ENCODE measurements at regions not wholly inside any gene's neighbourhood (a gene's known extent, or its start where the extent isn't known, plus 50 kb on each side); places are given as distances from the start of the nearest gene placed in this dataset.

- Histone ChIP-seq H3K4me1 (ENCODE audit: control insufficient read depth, insufficient read depth, low read length) (no peaks in the 10 kb centered on the region), H3K36me3 (ENCODE audit: control insufficient read depth in 2 of 2, insufficient read depth in 1 of 2, low read length in 2 of 2) (no peaks in the 10 kb centered on the region), H3K9me3 (ENCODE audit: control insufficient read depth, insufficient read depth, low read depth, low read length) (no peaks in the 10 kb centered on the region), H3K4me3 (ENCODE audit: low read depth, low read length) (peak overlapping the region; percentile 35), H3K27ac (ENCODE audit: extremely low read depth, low read depth, low read length) (no peak overlapping the region)
- CTCF ChIA-PET, result interaction anchor here (0.8 to 0.9 kb wide), 2 partner anchors 44 to 306 kb away, joined by 3 to 4 read pairs; no protein-coding TSS in a partner anchor
- POLR2A ChIA-PET, result interaction anchor here (2.0 kb wide), 1 partner anchor 22 kb away, joined by 9 read pairs; no protein-coding TSS in a partner anchor
- TF ChIP-seq KLF10 (tag by site-specific recombination; IDR thresholded peaks at IDR 0.05), result peak; percentile 30; the same call in 1 of the 2 replicates
- TF ChIP-seq CTCF (tag by site-specific recombination; IDR thresholded peaks at IDR 0.05), result peak; percentile 48
- no peak for TF ChIP-seq ZNF513 (tag by site-specific recombination; IDR thresholded peaks at IDR 0.05)
- TF ChIP-seq PRDM6 (tag by site-specific recombination; IDR thresholded peaks at IDR 0.05), result no peak
- TF ChIP-seq REST (tag by site-specific recombination; IDR thresholded peaks at IDR 0.05), result peak; percentile 70
- TF ChIP-seq ZBTB10 (tag by site-specific recombination; IDR thresholded peaks at IDR 0.05), result peak; percentile 66
These were observed 183.1 kb downstream of the C9orf50 start for GRCh38 chr9:129437626-129438323.

GRCh38 chr9:129436751-129437625, 183.9 kb downstream of the C9orf50 start:
- Histone ChIP-seq H3K27ac (ENCODE audit: extremely low read depth, low read depth, low read length) (no peak overlapping the region), H3K4me1 (ENCODE audit: control insufficient read depth, insufficient read depth, low read length) (no peaks in the 10 kb centered on the region), H3K36me3 (ENCODE audit: control insufficient read depth in 2 of 2, insufficient read depth in 1 of 2, low read length in 2 of 2) (no peaks in the 10 kb centered on the region), H3K4me3 (ENCODE audit: low read depth, low read length) (peak overlapping the region; percentile 35), H3K9me3 (ENCODE audit: control insufficient read depth, insufficient read depth, low read depth, low read length) (no peaks in the 10 kb centered on the region)
- CTCF ChIA-PET, result interaction anchor here (0.5 to 1.0 kb wide), 4 partner anchors 45 to 305 kb away, joined by 3 to 4 read pairs (median 4); no protein-coding TSS in a partner anchor
- POLR2A ChIA-PET, result interaction anchor here (0.6 to 2.0 kb wide), 4 partner anchors 23 to 259 kb away, joined by 3 to 9 read pairs (median 4); partner anchors contain the start of gene IER5L
- TF ChIP-seq ZNF692 (tag by site-specific recombination; IDR thresholded peaks at IDR 0.05), result no peak
- TF ChIP-seq ZNF600 (tag by site-specific recombination; IDR thresholded peaks at IDR 0.05), result no peak
- no peak for TF ChIP-seq ZNF639 (tag by site-specific recombination; IDR thresholded peaks at IDR 0.05)
- no peak for TF ChIP-seq ZNF624 (tag by site-specific recombination; IDR thresholded peaks at IDR 0.05)
- TF ChIP-seq ZFP3 (tag by site-specific recombination; IDR thresholded peaks at IDR 0.05; ENCODE audit: low read depth), result no peak
- TF ChIP-seq ZNF398 (tag by site-specific recombination; IDR thresholded peaks at IDR 0.05), result peak; percentile 59
- peak; percentile 19; the same call in 1 of the 2 replicates for TF ChIP-seq ZBTB48 (tag by site-specific recombination; IDR thresholded peaks at IDR 0.05)
